HUES48 (cell line): ENCODE measurements at regions not wholly inside any gene's neighbourhood (a gene's known extent, or its start where the extent isn't known, plus 50 kb on each side); places are given as distances from the start of the nearest gene placed in this dataset.
"Not testable (repeated sequence)": the region's sequence is repeated elsewhere in the genome, so short reads cannot be mapped to it uniquely, and the experiment has no call there.

Experiments
- H3K27ac ChIP-seq: one replicate; pipeline ENCODE4 v1.7.0; 2013; ENCODE audit warnings: low read depth, low read length, inconsistent platforms
- H3K27me3 ChIP-seq: 2 replicates; pipeline ENCODE4 v1.6.1; 2013; ENCODE audit warnings: mild to moderate bottlenecking, low read length; ENCODE audit not compliant: control insufficient read depth, insufficient read depth
- H3K36me3 ChIP-seq: 2 replicates; pipeline ENCODE4 v1.6.1; 2013; ENCODE audit warnings: low read length; ENCODE audit not compliant: control insufficient read depth, insufficient read depth
- H3K4me1 ChIP-seq: 2 replicates; pipeline ENCODE4 v1.6.1; 2013; ENCODE audit warnings: mild to moderate bottlenecking, low read length; ENCODE audit not compliant: control insufficient read depth, insufficient read depth
- H3K4me3 ChIP-seq: 2 replicates; pipeline ENCODE4 v1.5.1; 2013; ENCODE audit warnings: mild to moderate bottlenecking, low read depth, low read length
- H3K9ac ChIP-seq: 2 replicates; pipeline ENCODE4 v1.6.1; 2013; ENCODE audit warnings: mild to moderate bottlenecking, low read depth, low read length, moderate library complexity
- H3K9me3 ChIP-seq: 2 replicates; pipeline ENCODE4 v1.6.1; 2013; ENCODE audit warnings: low read length; ENCODE audit not compliant: control insufficient read depth, insufficient read depth

GRCh38 chr10:43997330-43997729 is 348.6 kb upstream of the ZNF32 start:
- H3K36me3 ChIP-seq, result no peaks in the 10 kb centered on the region
- no peak overlapping the region for H3K27ac ChIP-seq
- H3K9me3 ChIP-seq, result peaks cover 28% of the 10 kb centered on the region
- H3K27me3 ChIP-seq, result no peaks in the 10 kb centered on the region
- no peak overlapping the region for H3K4me3 ChIP-seq
- H3K9ac ChIP-seq, result no peak overlapping the region
- no peaks in the 10 kb centered on the region for H3K4me1 ChIP-seq

- Histone ChIP-seq H3K27me3 (no peaks in the 10 kb centered on the region), H3K4me3 (no peak overlapping the region), H3K36me3 (no peaks in the 10 kb centered on the region), H3K9me3 (peaks cover 28% of the 10 kb centered on the region), H3K27ac (no peak overlapping the region), H3K9ac (no peak overlapping the region), H3K4me1 (no peaks in the 10 kb centered on the region)
Measured at GRCh38 chr10:43994539-43994938, 345.9 kb upstream of the ZNF32 start.

GRCh38 chr10:43992816-43993215 is 344.1 kb upstream of the ZNF32 start:
- not testable (repeated sequence) for H3K27ac ChIP-seq, H3K4me1 ChIP-seq, H3K27me3 ChIP-seq, H3K36me3 ChIP-seq, H3K9ac ChIP-seq
- peaks cover 31% of the 10 kb centered on the region for H3K9me3 ChIP-seq
- peak overlapping the region; percentile 4; the same call in 1 of the 2 replicates for H3K4me3 ChIP-seq

- no peak overlapping the region for H3K4me3 ChIP-seq
- no peaks in the 10 kb centered on the region for H3K36me3 ChIP-seq
- H3K27ac ChIP-seq, result no peak overlapping the region
- no peaks in the 10 kb centered on the region for H3K27me3 ChIP-seq
- H3K4me1 ChIP-seq, result no peaks in the 10 kb centered on the region
- H3K9ac ChIP-seq, result no peak overlapping the region
- H3K9me3 ChIP-seq, result peaks cover 13% of the 10 kb centered on the region
Measured at GRCh38 chr10:43986374-43986773, 337.7 kb upstream of the ZNF32 start.

- Histone ChIP-seq H3K4me3 (no peak overlapping the region), H3K36me3 (no peaks in the 10 kb centered on the region), H3K27ac (no peak overlapping the region), H3K27me3 (no peaks in the 10 kb centered on the region), H3K4me1 (no peaks in the 10 kb centered on the region), H3K9ac (no peak overlapping the region), H3K9me3 (peaks cover 13% of the 10 kb centered on the region)
Measured at GRCh38 chr10:43985941-43986340, 337.3 kb upstream of the ZNF32 start.

- no peak overlapping the region for H3K27ac ChIP-seq
- no peak overlapping the region for H3K9ac ChIP-seq
- no peak overlapping the region for H3K4me3 ChIP-seq
- H3K4me1 ChIP-seq, result no peaks in the 10 kb centered on the region
- peaks cover 13% of the 10 kb centered on the region for H3K9me3 ChIP-seq
- H3K36me3 ChIP-seq, result no peaks in the 10 kb centered on the region
- no peaks in the 10 kb centered on the region for H3K27me3 ChIP-seq
Measured at GRCh38 chr10:43983856-43984271, 335.2 kb upstream of the ZNF32 start.

GRCh38 chr10:43983405-43983804 is 334.7 kb upstream of the ZNF32 start:
- no peaks in the 10 kb centered on the region for H3K36me3 ChIP-seq
- H3K4me1 ChIP-seq, result no peaks in the 10 kb centered on the region
- no peak overlapping the region for H3K4me3 ChIP-seq
- H3K27ac ChIP-seq, result no peak overlapping the region
- no peaks in the 10 kb centered on the region for H3K27me3 ChIP-seq
- H3K9ac ChIP-seq, result no peak overlapping the region
- peaks cover 10% of the 10 kb centered on the region for H3K9me3 ChIP-seq

GRCh38 chr10:43982250-43982649 is 333.6 kb upstream of the ZNF32 start:
- Histone ChIP-seq H3K9me3 (peaks cover 5% of the 10 kb centered on the region), H3K4me1 (no peaks in the 10 kb centered on the region), H3K4me3 (no peak overlapping the region), H3K36me3 (no peaks in the 10 kb centered on the region), H3K27me3 (no peaks in the 10 kb centered on the region), H3K27ac (no peak overlapping the region), H3K9ac (no peak overlapping the region)

GRCh38 chr10:43981696-43982095 is 333.0 kb upstream of the ZNF32 start:
- no peaks in the 10 kb centered on the region for H3K9me3 ChIP-seq
- no peak overlapping the region for H3K4me3 ChIP-seq
- no peak overlapping the region for H3K27ac ChIP-seq
- H3K9ac ChIP-seq, result no peak overlapping the region
- no peaks in the 10 kb centered on the region for H3K4me1 ChIP-seq
- H3K27me3 ChIP-seq, result no peaks in the 10 kb centered on the region
- H3K36me3 ChIP-seq, result no peaks in the 10 kb centered on the region

GRCh38 chr10:43981232-43981631 is 332.6 kb upstream of the ZNF32 start:
- Histone ChIP-seq H3K27ac (no peak overlapping the region), H3K4me3 (no peak overlapping the region), H3K9ac (no peak overlapping the region), H3K36me3 (no peaks in the 10 kb centered on the region), H3K27me3 (no peaks in the 10 kb centered on the region), H3K9me3 (no peaks in the 10 kb centered on the region), H3K4me1 (no peaks in the 10 kb centered on the region)

- Histone ChIP-seq H3K4me3 (no peak overlapping the region), H3K4me1 (no peaks in the 10 kb centered on the region), H3K9ac (no peak overlapping the region), H3K27me3 (no peaks in the 10 kb centered on the region), H3K9me3 (no peaks in the 10 kb centered on the region), H3K36me3 (no peaks in the 10 kb centered on the region), H3K27ac (no peak overlapping the region)
Measured at GRCh38 chr10:43980715-43981114, 332.0 kb upstream of the ZNF32 start.

GRCh38 chr10:43980313-43980712 is 331.6 kb upstream of the ZNF32 start:
- no peaks in the 10 kb centered on the region for H3K9me3 ChIP-seq
- H3K36me3 ChIP-seq, result no peaks in the 10 kb centered on the region
- no peak overlapping the region for H3K9ac ChIP-seq
- H3K4me1 ChIP-seq, result no peaks in the 10 kb centered on the region
- H3K27ac ChIP-seq, result no peak overlapping the region
- no peak overlapping the region for H3K4me3 ChIP-seq
- no peaks in the 10 kb centered on the region for H3K27me3 ChIP-seq
